ENCODE measurements at regions not wholly inside any gene's neighbourhood (a gene's known extent, or its start where the extent isn't known, plus 50 kb on each side); places are given as distances from the start of the nearest gene placed in this dataset.
"Not testable (repeated sequence)": the region's sequence is repeated elsewhere in the genome, so short reads cannot be mapped to it uniquely, and the experiment has no call there.

GRCh38 chr2:72032481-72033041 is 115.1 kb downstream of the CYP26B1 start:
- no peak for DNase-seq (ENCODE audit: low read depth in 4 of 4, low spot score in 3 of 4)

GRCh38 chr2:72031346-72032110 is 116.1 kb downstream of the CYP26B1 start:
- DNase-seq (ENCODE audit: low read depth in 4 of 4, low spot score in 3 of 4): no peak

- DNase-seq (ENCODE audit: low read depth in 4 of 4, low spot score in 3 of 4): no peak
These were observed 118.7 kb downstream of the CYP26B1 start for GRCh38 chr2:72028996-72029395.

GRCh38 chr2:72028351-72028995 is 119.2 kb downstream of the CYP26B1 start:
- DNase-seq (ENCODE audit: low read depth in 4 of 4, low spot score in 3 of 4): no peak

- DNase-seq (ENCODE audit: low read depth in 4 of 4, low spot score in 3 of 4): no peak
These were observed 120.1 kb downstream of the CYP26B1 start for GRCh38 chr2:72027426-72028161.

- DNase-seq (ENCODE audit: low read depth in 4 of 4, low spot score in 3 of 4): no peak
These were observed 120.7 kb downstream of the CYP26B1 start for GRCh38 chr2:72026819-72027425.

- DNase-seq (ENCODE audit: low read depth in 4 of 4, low spot score in 3 of 4): no peak
These were observed 123.0 kb downstream of the CYP26B1 start for GRCh38 chr2:72024451-72025175.

GRCh38 chr2:72023678-72024390 is 123.8 kb downstream of the CYP26B1 start:
- DNase-seq (ENCODE audit: low read depth in 4 of 4, low spot score in 3 of 4): no peak

GRCh38 chr2:72021371-72021770 is 126.3 kb downstream of the CYP26B1 start:
- not testable (repeated sequence) for DNase-seq (ENCODE audit: low read depth in 4 of 4, low spot score in 3 of 4)

- DNase-seq (ENCODE audit: low read depth in 4 of 4, low spot score in 3 of 4): no peak
These were observed 132.4 kb downstream of the CYP26B1 start for GRCh38 chr2:72015266-72015665.

- DNase-seq (ENCODE audit: low read depth in 4 of 4, low spot score in 3 of 4): no peak
These were observed 132.8 kb downstream of the CYP26B1 start for GRCh38 chr2:72014831-72015230.

- DNase-seq (ENCODE audit: low read depth in 4 of 4, low spot score in 3 of 4): no peak
These were observed 133.9 kb downstream of the CYP26B1 start for GRCh38 chr2:72013726-72014125.

GRCh38 chr2:72012886-72013574 is 134.6 kb downstream of the CYP26B1 start:
- DNase-seq (ENCODE audit: low read depth in 4 of 4, low spot score in 3 of 4): no peak

GRCh38 chr2:72011791-72012190 is 135.9 kb downstream of the CYP26B1 start:
- DNase-seq (ENCODE audit: low read depth in 4 of 4, low spot score in 3 of 4): no peak

- DNase-seq (ENCODE audit: low read depth in 4 of 4, low spot score in 3 of 4): no peak
These were observed 136.3 kb downstream of the CYP26B1 start for GRCh38 chr2:72011370-72011689.

- no peak for DNase-seq (ENCODE audit: low read depth in 4 of 4, low spot score in 3 of 4)
These were observed 136.9 kb downstream of the CYP26B1 start for GRCh38 chr2:72010647-72011369.

- DNase-seq (ENCODE audit: low read depth in 4 of 4, low spot score in 3 of 4): no peak
These were observed 139.1 kb downstream of the CYP26B1 start for GRCh38 chr2:72008608-72009007.

- no peak for DNase-seq (ENCODE audit: low read depth in 4 of 4, low spot score in 3 of 4)
These were observed 140.3 kb downstream of the CYP26B1 start for GRCh38 chr2:72007402-72007801.
